NCI-H446 (cell line): ENCODE measurements at regions not wholly inside any gene's neighbourhood (a gene's known extent, or its start where the extent isn't known, plus 50 kb on each side); places are given as distances from the start of the nearest gene placed in this dataset.

Experiments
- DNase-seq, 2 experiments: peaks; one replicate each; lab custom pipeline; 2025; lab: John Stamatoyannopoulos, UW

DNA sequence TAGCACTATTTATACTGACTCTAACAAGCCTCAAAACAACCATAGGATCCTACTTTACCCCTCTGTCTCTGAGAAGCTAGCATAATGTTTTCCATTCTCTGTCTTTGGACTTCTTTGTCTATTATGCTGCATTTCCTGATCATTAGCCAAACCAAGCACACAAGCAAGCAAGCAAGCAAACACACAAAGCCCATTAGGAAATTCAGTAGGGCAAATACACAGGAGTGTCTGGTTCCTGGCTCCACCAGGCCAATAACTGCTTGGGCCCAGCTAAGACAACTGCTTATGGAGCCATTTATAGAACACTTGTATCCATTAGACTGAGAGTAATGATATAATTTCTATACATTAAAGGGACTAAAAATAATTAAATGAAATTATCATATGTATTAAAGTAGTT, 952.9 kb upstream of the EPHA7 start:
- DNase-seq, result no peak

DNA sequence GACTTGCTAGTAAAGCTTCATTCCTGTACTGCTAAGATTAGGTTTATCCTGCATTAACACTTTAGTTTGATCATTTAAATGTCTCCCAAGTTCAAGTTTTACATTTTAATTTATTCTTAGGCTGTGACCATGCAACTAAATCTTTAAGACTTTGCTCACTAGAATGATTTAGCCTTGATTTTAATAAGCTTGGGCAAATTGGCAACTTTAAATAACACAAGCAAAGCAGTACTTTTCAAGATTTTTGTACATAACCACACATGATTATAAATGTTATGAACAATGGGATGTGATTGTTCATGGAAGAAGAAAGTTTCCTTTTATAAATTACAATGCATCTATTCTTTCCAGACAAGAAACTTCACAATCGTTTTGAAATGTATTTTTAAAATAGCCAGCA, 948.0 kb upstream of the EPHA7 start:
- DNase-seq, result no peak

DNA sequence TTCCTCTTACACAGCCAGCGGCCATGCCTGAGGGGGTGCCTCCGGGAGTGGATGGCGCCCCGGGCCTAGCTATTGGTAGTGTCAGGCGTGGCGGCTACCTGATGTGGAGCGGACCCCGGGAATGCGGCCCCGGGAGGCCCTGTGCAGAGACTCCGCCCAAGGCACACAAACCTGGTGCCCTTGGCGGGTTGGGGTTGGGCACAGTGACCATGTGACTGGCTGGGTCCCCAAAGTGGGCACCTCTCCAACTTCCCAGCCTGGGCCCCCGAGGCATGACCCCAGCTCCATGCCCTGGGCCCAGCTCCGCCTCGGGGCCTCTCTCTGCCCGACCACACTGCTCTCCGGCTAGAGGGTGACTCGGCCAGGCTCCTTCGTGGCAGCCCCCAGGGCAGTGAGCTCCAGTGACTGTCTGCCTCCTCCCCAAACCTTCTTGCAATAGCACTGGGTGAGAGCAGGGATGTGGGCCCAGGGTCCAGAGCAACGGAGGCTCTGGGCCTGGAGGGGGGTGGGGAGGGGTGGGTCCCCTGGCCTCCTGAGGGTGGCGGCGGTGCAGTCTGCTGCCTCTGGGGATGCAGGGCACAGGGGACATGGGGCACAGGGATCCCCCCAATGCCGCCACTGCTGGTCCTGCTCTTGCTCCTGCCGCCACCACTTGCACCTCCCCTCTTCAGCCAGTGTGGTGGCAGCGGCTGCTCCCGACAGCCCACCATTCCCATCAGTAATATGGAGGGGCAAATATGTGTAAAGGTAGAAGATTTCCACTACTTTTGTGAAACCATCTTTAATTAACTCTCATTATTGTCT, 942.9 kb upstream of the EPHA7 start:
- no peak for DNase-seq

DNA sequence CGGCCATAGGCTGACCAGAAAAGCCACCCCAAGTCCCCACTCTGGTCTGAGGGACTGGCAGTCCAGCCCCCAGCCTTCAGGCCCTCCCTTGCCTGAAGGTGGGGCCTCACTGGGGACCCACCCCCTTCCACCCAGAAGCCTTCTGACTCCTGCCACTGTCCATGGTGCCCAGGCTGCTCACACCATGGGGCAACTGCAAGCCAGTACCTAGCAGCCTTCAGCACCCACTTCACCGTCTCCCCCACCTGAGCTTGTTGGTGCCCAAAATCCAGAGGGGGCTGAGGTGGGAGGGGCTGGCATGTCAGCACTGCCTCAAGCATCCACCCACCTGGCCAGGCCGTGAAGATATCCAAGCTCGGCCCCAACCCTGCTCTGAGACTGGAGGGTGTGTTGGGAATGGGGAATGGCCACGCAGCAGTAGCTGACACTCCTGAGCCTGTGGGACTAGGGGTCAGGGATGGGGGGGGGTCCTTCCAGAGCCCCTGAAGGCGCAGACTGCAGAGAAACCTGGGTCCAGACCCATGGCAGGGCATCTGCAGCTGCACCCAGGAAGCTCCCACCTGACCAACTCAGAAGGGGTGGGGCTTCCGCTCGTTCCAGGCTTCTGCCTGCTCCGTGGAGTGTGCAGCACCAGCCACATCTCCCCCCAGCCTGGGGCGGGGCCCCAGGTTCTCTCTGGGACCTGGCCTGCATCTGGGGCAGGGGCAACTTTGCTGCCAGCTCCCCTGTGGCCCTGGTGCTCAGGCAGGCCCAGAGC, 942.1 kb upstream of the EPHA7 start:
- DNase-seq, result no peak

DNA sequence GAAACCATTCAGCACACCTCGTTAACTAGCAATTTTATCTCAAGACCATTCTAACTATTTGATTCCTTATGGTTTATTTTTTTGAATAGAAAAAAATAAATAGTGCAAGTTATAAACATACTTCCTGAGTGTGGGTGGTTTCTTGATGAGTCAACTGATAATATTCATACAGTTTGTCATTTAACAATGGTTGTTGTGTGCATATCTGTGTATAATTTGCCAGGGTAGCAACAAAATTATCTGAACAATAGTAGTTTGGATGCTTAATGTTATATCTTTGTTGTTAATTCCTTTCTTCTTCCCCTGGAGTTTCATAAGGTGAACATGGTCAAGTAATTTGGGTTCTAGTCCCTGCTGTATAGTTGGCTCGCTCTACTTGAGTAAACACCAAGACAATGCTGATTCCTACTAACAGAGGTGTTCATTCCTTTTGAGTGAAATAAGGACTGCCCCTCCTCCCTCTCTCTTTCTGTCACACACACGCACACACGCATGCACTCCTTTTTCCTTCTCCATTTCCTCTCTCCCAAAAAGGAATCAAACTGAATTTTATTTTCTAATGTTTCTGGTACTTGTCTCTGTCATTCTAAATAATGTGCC, 938.1 kb upstream of the EPHA7 start:
- no peak for DNase-seq

DNA sequence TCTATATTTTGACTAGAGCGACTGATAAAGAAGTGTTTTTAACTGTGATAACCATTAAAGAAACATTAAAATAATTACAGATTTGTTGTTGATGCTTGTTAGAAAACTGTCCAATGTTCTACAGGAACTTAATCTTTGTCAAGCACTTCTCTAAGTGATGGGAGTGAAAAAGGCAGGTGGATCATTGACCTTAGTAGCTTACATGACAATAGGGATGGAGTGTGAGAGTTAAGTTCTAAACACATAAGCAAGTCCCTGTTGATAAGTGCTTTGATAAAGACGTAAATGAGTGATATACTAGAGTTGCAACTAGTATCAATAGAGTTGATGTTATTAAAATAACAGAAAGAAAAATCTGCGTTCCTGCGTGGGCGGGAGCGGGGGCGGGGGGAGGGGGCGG, 931.5 kb upstream of the EPHA7 start:
- no peak for DNase-seq

DNA sequence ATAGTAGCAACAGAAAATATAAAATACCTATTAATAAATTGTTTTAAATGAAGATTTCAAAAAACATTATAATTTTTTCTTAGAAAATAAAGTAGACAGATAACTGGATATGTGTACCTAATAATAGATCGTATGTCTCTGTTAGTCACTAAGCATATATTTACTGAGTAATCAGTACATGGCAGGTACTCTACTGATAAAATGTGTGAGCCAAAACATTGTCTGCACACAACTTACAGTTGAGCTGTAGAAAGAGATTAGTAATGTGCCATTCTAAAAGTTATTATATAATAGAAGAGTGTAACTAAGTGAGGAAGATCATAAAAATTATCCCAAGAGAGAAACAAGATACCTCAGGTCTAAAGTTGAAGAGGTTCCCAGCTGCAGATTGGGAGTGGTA, 929.9 kb upstream of the EPHA7 start:
- DNase-seq, result no peak

DNA sequence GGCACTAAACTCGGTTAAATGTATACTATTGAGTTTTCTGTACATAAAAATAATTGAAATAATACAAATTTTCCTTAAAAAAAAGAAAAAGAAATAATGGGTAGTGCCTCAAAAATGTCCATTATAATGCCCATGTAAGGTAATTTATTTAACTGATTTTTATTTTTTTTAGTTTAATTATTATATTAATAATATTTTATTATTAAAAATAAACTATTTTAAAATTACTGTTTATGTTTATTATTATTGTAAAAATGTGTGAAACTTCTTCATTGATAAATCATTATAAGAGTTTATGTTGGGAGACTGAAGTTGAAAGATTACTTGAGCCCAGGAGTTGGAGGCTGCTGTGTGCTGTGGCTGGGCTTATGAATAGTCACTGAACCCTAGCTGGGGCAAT, 925.5 kb upstream of the EPHA7 start:
- DNase-seq, result no peak

DNA sequence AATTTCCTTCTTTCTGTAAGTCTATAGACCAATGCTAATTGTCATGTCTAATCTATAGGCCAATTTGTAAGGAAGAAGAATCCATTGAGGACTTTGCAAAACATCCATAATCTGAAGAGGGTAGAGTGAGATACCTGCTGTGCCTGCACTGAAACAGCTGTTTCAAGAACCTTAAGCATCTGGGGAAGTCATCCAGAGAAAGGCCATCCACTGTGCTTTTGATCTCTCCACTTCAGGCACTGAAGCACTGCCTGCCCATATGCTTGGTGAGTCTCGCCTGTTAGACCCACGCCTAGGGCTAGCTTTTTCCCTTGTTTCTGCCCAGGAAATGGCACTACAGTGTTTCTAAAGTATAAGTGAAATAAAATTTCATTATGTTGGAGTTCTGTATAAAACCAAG, 921.8 kb upstream of the EPHA7 start:
- DNase-seq, result no peak

DNA sequence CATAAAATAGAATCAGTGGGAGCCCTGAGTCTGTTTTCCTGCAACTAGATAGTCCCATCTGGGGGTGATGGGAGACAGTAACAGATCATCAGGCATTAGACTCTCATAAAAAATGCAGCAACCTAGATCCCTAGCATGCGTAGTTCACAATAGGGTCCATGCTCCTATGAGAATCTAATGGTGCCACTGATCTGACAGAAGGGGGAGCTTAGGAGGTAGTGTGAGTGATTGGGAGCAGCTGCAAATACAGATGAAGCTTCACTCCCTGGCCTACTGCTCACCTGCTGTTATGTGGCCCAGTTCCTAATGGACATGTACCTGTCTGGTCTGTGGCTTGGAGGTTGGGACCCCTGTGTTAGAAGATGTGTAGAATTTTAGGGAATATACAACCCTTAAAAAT, 904.5 kb upstream of the EPHA7 start:
- DNase-seq, result no peak

DNA sequence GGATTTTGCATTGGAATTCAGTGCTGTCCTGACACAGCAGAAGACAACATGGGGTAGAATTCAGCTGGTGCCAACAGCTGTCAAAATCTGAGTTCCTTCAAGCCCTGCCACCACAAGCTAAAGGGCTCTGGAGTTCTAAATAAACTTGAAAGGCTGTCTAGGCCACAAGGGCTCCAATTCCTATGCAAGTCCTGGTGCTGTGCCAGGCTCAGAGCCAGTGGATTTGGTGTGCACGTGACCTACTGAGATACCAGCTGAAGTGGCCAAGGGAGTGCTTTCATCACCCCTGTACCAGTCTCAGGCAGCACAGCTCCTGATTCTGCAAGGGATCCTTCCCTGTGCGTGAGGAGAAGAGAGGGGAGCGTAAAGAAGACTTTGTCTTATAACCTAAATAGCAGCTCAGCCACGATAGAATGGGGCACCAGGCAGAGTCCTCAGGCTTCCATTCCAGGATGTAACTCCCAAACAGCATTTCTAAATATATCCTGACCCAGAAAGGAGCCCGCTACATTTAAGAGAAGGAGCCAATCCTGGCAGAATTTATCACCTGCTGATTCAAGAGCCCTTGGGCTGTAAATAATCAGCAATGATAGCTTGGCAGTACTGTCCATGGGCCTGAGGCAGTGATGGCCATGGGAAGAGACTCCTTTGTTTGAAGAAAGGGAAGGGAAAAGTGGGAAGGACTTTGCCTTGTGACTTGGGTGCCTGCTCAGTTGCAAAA, 881.2 kb upstream of the EPHA7 start:
- DNase-seq, result peak in 1 of 2 experiments; percentile 3

DNA sequence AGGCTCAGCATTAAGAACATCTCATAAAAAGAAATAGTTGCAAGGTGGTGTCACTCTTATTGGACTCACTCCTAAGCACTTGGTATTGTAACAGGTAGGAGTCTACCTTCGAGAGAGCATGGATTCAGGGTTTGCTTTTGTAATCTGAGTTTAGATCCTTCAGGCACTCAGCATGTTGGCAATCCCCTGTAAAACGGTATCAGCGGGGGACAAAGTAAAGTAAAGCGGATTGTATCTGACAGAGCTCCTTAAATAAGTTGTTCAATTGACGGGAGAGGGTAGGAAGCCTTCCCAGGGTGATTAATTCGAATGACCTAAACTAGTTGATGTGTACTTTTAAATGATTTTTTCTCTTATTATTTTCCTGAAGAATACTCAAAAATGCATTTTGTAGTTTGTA, 869.8 kb upstream of the EPHA7 start:
- no peak for DNase-seq

DNA sequence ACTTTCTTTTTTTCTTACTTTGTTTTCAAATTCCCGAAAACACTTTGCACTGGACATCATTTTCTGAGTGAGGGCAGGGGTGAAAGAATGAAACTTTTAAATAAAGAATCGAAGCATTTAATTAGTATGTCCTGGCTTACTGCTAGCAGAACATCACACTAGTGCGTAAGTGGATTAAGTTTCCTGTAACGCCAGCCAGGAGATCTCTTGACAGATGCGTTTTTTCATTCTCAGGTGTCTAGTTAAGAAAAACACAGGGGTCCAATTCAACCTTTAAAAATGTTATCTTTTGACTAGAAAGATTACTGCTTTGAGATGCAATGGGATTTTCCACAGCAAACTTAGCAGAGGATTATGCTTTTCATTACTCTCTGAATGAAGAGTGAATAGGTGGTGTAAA, 858.8 kb upstream of the EPHA7 start:
- DNase-seq, result no peak

DNA sequence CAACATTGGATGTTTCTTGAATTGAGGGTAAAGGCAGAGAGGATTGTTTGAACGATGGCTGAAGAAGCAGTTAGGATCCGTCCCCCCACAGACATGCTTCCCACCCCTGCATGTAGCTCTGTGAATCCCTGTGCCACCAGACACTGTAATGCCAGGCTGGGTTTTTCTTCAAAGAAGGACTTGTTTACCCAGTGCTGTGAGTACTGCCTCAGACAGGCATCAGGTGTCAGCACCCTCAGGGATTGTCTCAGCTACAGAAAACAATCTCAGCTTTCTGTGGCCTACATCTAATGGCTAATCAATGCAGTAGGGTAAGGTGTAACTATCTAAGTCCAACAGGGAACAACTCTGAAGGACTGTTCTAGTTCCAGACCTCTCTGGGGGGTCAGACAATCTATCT, 853.0 kb upstream of the EPHA7 start:
- DNase-seq, result no peak

DNA sequence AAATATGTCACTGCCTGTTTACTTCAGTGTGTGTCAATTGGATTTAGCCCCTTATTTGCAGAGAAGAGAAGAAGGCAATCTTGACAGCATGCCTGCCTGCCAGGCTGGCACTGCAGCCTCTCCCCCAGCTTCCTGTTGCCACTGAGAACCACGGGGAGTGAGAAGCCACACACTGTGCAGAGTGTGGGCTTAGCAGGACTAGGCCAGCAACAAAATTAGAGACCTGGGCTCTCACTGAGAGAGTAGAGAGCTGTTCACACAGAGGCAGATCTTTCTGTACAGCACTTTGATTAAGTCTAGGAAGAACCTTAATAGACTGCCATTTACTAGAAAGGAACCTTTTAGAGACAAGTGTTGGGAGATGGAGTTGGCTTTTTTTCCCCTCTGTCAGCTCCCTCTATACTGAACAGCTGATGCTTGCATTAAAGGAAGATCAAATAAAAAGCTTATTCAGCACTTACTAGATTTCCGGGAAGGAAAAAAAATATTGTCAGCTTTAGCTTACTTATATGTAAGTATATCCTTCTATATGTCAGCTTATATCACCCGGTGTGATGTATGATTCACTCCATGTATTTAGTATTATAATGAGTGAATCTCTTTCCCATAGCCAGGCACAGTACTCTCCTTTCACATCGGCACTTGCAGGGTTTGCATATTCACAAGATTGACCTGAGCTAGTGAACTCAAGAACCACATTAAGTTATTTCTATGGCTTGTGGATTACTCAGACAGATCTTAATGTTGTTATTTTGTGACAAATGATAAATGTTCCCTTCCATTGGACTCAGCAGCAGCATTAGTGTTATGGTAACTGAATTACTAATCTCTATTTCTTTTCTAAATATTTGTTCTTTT, 851.0 kb upstream of the EPHA7 start:
- no peak for DNase-seq

DNA sequence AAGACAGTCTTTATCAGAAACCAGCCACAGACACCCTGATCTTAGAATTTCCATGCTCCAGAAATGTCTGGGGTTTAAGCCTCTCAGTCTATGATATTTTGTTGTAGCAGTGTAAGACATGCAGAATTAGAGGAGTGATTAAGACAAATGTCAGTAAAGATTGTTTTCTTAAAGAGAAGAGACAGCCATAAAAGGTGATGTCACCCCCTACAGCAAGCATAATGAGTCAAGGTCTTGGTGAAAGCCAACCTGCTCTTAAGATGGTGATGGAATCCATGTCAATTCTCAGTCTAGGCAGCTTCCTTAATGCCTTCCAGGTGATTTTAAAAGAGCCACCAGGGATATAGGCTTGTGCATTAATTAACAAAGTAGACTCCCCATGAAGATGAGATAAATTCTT, 849.9 kb upstream of the EPHA7 start:
- no peak for DNase-seq

DNA sequence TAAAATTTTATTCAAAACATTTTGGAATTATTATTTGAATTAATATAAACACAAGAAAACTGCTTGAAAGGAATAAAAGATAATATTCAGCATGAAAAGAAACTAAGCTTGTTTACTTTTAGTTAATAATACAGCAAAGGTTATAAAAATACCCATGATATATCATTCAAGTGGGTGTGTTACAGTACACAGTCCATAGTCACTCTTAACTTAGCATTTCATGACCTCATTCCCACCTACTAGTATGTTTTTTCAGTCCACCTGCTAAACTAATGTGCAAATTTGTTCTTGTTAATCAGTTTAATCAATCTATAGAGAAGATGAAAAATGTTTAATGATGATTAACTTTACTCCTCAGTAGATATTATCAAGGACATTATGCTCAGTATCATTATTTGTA, 841.4 kb upstream of the EPHA7 start:
- DNase-seq, result no peak

DNA sequence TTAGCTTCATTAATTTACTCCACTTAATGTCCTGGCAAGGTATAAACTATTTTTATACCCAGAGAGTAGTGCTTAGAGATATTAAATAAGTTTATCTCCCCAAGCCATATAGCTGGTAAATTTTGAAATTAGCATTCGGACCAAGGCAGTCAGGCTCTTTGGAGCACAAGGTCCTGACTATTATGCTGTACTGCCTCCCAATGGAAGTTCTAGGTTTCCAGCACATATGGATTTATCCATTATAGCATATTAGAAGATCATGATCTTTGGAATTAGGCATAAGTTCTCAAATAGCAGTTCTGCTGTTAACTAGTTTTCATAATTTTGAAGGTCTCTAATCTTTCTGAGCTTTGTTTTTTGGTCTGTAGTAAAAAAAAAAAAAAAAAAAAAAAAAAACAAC, 835.3 kb upstream of the EPHA7 start:
- peak; percentile 16 to 50 for DNase-seq

DNA sequence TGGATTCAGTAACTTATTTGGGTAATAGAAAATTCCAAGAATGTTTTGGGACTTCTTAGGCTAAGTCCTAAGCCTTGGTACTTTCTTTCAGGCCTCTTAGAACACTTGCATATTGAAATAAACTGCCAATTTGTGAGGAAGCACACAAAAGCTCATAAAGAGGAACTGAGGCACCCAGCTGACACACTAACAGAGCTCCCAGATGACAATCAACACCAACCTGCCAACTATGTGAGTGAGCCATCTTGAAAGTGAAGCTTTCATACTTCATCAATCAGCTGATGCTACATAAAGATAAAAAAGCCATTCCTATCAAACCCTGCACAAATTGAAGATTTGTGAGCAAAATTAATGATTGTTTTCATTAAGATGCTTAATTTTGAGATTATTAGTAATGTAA, 832.5 kb upstream of the EPHA7 start:
- no peak for DNase-seq

DNA sequence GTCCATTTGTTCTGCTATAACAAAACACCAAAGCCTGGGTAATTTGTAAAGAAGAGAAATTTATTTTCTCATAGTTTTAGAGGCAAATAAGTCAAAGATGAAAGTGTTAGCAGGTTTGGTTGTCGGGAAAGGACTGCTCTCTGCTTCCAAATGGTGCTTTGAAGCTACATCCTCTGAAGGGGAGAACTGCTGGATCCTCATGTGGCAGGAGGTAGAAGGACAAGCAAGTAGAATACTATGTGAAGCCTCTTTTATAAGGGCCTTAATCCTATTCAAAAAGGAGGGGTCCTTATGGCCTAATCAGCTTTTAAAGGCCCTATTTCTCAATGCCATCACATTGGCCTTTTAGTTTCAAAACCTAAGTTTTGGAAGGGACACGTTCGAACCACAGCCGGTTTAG, 826.0 kb upstream of the EPHA7 start:
- no peak for DNase-seq

DNA sequence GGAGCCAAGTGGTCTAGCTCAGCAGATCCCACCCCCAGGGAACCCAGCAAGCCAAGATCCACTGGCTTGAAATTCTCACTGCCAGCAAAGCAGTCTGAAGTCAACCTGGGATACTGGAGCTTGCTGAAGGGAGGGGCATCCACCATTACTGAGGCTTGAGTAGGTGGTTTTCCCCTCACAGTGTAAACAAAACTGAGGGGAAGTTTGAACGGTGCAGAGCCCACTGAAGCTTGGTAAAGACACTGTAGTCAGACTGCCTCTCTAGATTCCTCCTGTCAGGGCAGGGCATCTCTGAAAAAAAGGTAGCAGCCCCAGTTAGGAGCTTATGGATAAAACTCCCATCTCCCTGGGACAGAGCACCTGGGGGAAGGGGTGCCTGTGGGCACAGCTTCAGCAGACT, 819.5 kb upstream of the EPHA7 start:
- DNase-seq, result no peak

DNA sequence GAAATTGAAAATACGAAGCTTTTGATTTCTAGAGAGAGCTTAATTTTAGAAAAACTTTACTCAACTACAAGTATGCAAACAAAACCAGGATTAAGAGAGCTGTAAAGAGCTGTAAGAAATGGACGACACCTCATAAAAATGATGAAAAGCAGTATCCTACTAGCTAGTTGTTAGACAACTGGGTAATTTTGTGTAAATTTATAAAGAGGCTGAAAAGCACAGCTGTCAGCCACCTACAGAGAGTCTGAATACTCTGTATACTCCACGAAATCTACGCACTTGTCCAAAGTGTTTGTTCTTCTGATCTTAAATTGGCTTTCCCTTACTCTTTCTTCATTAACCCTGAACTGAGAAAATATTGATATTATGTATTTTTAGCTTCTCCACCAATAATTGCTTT, 808.4 kb upstream of the EPHA7 start:
- no peak for DNase-seq
